Liver (tissue), 8 donors: ENCODE measurements at regions not wholly inside any gene's neighbourhood (a gene's known extent, or its start where the extent isn't known, plus 50 kb on each side); places are given as distances from the start of the nearest gene placed in this dataset.

Experiments
- DNase-seq: peaks from one replicate; pipeline ENCODE4 v3.0.0-alpha.2; 2017; ENCODE audit warnings: low spot score
- H3K27ac ChIP-seq, 2 donors: one replicate each; pipeline ENCODE4 v1.7.0; 2013; ENCODE audit warnings: inconsistent platforms in 2 of 2, low read length in 2 of 2, control low read depth in 1 of 2, low read depth in 1 of 2, mild to moderate bottlenecking in 1 of 2
- H3K27me3 ChIP-seq, 4 donors: one replicate each; pipeline versions ENCODE4 v1.6.1 to v1.7.0; 2013; ENCODE audit warnings: low read length in 3 of 4, inconsistent platforms in 1 of 4, mild to moderate bottlenecking in 1 of 4, moderate library complexity in 1 of 4; ENCODE audit not compliant: control insufficient read depth in 4 of 4, insufficient read depth in 4 of 4
- H3K36me3 ChIP-seq, 4 donors: one replicate each; pipeline versions ENCODE4 v1.6.1 to v1.7.0; 2013; ENCODE audit warnings: low read length in 3 of 4, mild to moderate bottlenecking in 3 of 4, low read depth in 1 of 4, moderate library complexity in 1 of 4; ENCODE audit not compliant: control insufficient read depth in 4 of 4, insufficient read depth in 3 of 4
- H3K4me1 ChIP-seq, 4 donors: one replicate each; pipeline versions ENCODE4 v1.6.1 to v1.7.0; 2013; ENCODE audit warnings: low read length in 3 of 4, mild to moderate bottlenecking in 3 of 4, moderate library complexity in 1 of 4; ENCODE audit not compliant: control insufficient read depth in 4 of 4, insufficient read depth in 4 of 4
- H3K4me3 ChIP-seq, 3 donors: one replicate each; pipeline versions ENCODE4 v1.6.1 to v1.7.0; 2013; ENCODE audit warnings: low read length in 3 of 3, control low read depth in 1 of 3, low read depth in 1 of 3, mild to moderate bottlenecking in 1 of 3
- H3K9ac ChIP-seq, 2 donors: one replicate each; pipeline ENCODE4 v1.7.0; 2013; ENCODE audit warnings: low read length in 2 of 2, mild to moderate bottlenecking in 2 of 2, moderate library complexity in 2 of 2, control low read depth in 1 of 2, low read depth in 1 of 2
- H3K9me3 ChIP-seq, 4 donors: one replicate each; pipeline versions ENCODE4 v1.6.1 to v1.7.0; 2013; ENCODE audit warnings: low read length in 3 of 4; ENCODE audit not compliant: control insufficient read depth in 4 of 4
- CTCF ChIP-seq: fragments of 150-350 bp; IDR thresholded peaks from 2 replicates; pipeline ENCODE4 v1.5.1; 2017; ENCODE audit warnings: improper control_type of control experiment, low read depth, low read length; ENCODE audit not compliant: missing input control
- EGR1 ChIP-seq, 2 donors: IDR thresholded peaks; 2 replicates each; pipeline ENCODE4 v1.6.1; 2016 to 2018; ENCODE audit warnings: antibody characterized with exemption in 2 of 2, low read depth in 2 of 2
- GABPA ChIP-seq, 2 donors: IDR thresholded peaks in 1 of 2; conservative IDR thresholded peaks in 1 of 2; 2 replicates each; pipeline ENCODE4 v1.6.1; 2016; ENCODE audit warnings: antibody characterized with exemption in 2 of 2, mild to moderate bottlenecking in 1 of 2, moderate library complexity in 1 of 2
- HNF4A ChIP-seq, 2 donors: conservative IDR thresholded peaks; 2 replicates each; pipeline ENCODE4 v1.6.1; 2016; ENCODE audit warnings: antibody characterized with exemption in 2 of 2, mild to moderate bottlenecking in 2 of 2
- JUND ChIP-seq, 2 donors: IDR thresholded peaks; 2 replicates each; pipeline ENCODE4 v1.6.1; 2016; ENCODE audit warnings: antibody characterized with exemption in 2 of 2
- NR2F2 ChIP-seq: IDR thresholded peaks from 2 replicates; pipeline ENCODE4 v1.6.1; 2016; ENCODE audit warnings: antibody characterized with exemption
- RAD21 ChIP-seq, 2 donors: IDR thresholded peaks; 2 replicates each; pipeline ENCODE4 v1.6.1; 2016; ENCODE audit warnings: antibody characterized with exemption in 2 of 2, mild to moderate bottlenecking in 2 of 2
- RXRA ChIP-seq, 2 donors: IDR thresholded peaks; 2 replicates each; pipeline ENCODE4 v1.6.1; 2017 to 2018; ENCODE audit warnings: antibody characterized with exemption in 2 of 2, mild to moderate bottlenecking in 1 of 2
- SP1 ChIP-seq: IDR thresholded peaks from 2 replicates; pipeline ENCODE4 v1.6.1; 2018; ENCODE audit warnings: antibody characterized with exemption, mild to moderate bottlenecking
- TAF1 ChIP-seq: conservative IDR thresholded peaks from 2 replicates; pipeline ENCODE4 v1.6.1; 2016; ENCODE audit warnings: antibody characterized with exemption, mild to moderate bottlenecking
- WGBS: extraction: QIAGEN DNeasy Blood & Tissue Kit; methylation state at CpG from one replicate; pipeline ENCODE4 v1.1.7; 2013; 5-methylcytosine and 5-hydroxymethylcytosine counted together
- TF ChIP-seq, protein P1 (sequence below): IDR thresholded peaks from 2 replicates; pipeline ENCODE4 v1.6.1; 2016; ENCODE audit warnings: antibody characterized with exemption
- TF ChIP-seq, protein P2 (sequence below): IDR thresholded peaks from 2 replicates; pipeline ENCODE4 v1.6.1; 2016; ENCODE audit warnings: antibody characterized with exemption
- TF ChIP-seq, protein P3 (sequence below): IDR thresholded peaks from 2 replicates; pipeline ENCODE4 v1.6.1; 2016; ENCODE audit warnings: antibody characterized with exemption
- donor health status: healthy.
- donor health status: healthy.
- donor health status: healthy.
- donor health status: healthy.
- donor health status: healthy.

- H3K4me3 ChIP-seq, result no peak overlapping the region
- no peaks in the 10 kb centered on the region for H3K36me3 ChIP-seq
- H3K9me3 ChIP-seq, result no peaks in the 10 kb centered on the region
- no peak overlapping the region for H3K9ac ChIP-seq
- 61% methylated on average over 1 of the region's 1 CpG for whole genome bisulfite sequencing
- H3K4me1 ChIP-seq, result no peaks in the 10 kb centered on the region
- H3K27me3 ChIP-seq, result no peaks in the 10 kb centered on the region
- no peak overlapping the region for H3K27ac ChIP-seq
- TF ChIP-seq NR2F2, result no peak
- no peak for TF ChIP-seq HNF4A (conservative IDR thresholded peaks at IDR 0.05)
- TF ChIP-seq, protein P1, sequence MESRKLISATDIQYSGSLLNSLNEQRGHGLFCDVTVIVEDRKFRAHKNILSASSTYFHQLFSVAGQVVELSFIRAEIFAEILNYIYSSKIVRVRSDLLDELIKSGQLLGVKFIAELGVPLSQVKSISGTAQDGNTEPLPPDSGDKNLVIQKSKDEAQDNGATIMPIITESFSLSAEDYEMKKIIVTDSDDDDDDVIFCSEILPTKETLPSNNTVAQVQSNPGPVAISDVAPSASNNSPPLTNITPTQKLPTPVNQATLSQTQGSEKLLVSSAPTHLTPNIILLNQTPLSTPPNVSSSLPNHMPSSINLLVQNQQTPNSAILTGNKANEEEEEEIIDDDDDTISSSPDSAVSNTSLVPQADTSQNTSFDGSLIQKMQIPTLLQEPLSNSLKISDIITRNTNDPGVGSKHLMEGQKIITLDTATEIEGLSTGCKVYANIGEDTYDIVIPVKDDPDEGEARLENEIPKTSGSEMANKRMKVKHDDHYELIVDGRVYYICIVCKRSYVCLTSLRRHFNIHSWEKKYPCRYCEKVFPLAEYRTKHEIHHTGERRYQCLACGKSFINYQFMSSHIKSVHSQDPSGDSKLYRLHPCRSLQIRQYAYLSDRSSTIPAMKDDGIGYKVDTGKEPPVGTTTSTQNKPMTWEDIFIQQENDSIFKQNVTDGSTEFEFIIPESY, result no peak
- TF ChIP-seq EGR1 (IDR thresholded peaks at IDR 0.05; ENCODE audit: low read depth in 2 of 2), result no peak
- TF ChIP-seq CTCF, result no peak
- TF ChIP-seq, protein P2, sequence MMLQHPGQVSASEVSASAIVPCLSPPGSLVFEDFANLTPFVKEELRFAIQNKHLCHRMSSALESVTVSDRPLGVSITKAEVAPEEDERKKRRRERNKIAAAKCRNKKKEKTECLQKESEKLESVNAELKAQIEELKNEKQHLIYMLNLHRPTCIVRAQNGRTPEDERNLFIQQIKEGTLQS, result no peak
- TF ChIP-seq JUND (IDR thresholded peaks at IDR 0.05), result no peak
- TF ChIP-seq, protein P3, sequence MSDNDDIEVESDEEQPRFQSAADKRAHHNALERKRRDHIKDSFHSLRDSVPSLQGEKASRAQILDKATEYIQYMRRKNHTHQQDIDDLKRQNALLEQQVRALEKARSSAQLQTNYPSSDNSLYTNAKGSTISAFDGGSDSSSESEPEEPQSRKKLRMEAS, result no peak
- no peak for DNase-seq
These were observed 1513.0 kb downstream of the STIM2 start for GRCh38 chr4:28373601-28374000.

DNA sequence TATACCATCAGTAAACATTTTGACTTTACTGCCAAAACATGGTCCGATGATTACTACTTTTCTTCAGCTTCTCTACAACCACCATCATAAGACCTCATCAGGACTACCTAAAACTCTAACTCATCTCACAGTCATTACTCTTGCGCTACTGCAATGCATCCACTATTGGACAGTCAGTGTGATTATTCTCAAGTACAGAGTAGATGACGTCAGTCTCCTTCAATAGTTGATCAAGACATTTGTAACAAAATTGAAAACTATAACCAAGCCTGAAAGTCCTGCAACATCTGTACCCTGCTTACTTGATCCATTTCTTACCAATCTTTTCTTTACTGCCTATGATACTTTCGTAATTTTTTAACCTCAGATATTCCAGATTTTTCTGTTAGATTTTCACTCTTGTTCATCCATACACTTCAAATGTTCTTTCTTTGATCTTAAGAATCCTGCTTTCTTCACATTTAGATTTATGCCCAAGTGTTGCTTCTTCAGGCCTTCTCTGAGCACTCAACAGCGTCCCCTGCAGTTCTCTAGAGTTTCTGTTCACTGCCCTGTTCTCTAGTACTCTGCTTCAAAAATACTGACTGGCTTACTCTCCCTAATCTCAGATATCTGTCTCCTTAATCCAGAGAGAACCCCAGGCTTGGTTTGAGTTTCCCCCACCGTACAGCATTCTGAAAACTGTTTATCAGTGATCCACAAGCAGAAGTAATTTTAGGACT lies 1517.6 kb downstream of the STIM2 start:
- no peak overlapping the region for H3K27ac ChIP-seq
- no peaks in the 10 kb centered on the region for H3K36me3 ChIP-seq
- no peak for DNase-seq
- H3K27me3 ChIP-seq, result no peaks in the 10 kb centered on the region
- WGBS, result 72% methylated on average over 6 of the region's 6 CpGs
- no peak overlapping the region for H3K4me3 ChIP-seq
- H3K4me1 ChIP-seq, result no peaks in the 10 kb centered on the region
- TF ChIP-seq RAD21 (IDR thresholded peaks at IDR 0.05), result no peak
- no peak overlapping the region for H3K9ac ChIP-seq
- H3K9me3 ChIP-seq, result no peaks in the 10 kb centered on the region

DNA sequence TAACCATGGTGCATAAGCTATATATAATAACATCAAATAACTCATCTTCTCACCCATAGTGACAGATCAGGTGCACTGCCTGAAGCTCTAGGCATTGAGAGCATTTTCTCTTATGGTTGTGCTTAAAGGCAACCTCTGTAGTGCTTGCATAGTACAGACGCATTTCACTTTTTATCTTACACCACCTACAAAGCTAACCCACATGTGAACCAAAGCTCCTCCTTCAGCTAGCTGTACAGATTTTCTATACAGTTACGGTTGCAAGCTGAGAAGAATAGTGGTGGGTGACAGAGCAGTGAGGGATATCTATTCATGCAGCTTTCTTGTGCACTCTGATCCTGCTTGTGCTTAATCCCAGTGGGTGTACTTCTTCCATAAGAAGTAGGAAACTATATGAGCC lies 1525.2 kb downstream of the STIM2 start:
- WGBS, result 82% methylated on average over 2 of the region's 2 CpGs
- no peak overlapping the region for H3K9ac ChIP-seq
- H3K27me3 ChIP-seq, result no peaks in the 10 kb centered on the region
- DNase-seq, result no peak
- no peaks in the 10 kb centered on the region for H3K36me3 ChIP-seq
- no peaks in the 10 kb centered on the region for H3K9me3 ChIP-seq
- TF ChIP-seq NR2F2 (no peak), TAF1 (no peak), HNF4A (conservative IDR thresholded peaks at IDR 0.05) (no peak), RXRA (IDR thresholded peaks at IDR 0.05) (no peak), GABPA (IDR thresholded peaks at IDR 0.05 in 1 of 2, conservative IDR thresholded peaks at IDR 0.05 in 1 of 2) (no peak), SP1 (no peak)
- TF ChIP-seq, protein P1, result no peak
- no peak overlapping the region for H3K27ac ChIP-seq
- no peak overlapping the region for H3K4me3 ChIP-seq
- no peaks in the 10 kb centered on the region for H3K4me1 ChIP-seq
